Loucy (cell line): ENCODE measurements at regions not wholly inside any gene's neighbourhood (a gene's known extent, or its start where the extent isn't known, plus 50 kb on each side); places are given as distances from the start of the nearest gene placed in this dataset.

Experiments
- CTCF ChIP-seq: fragments of 200-600 bp; sonication (generic); conservative IDR thresholded peaks from 2 replicates; pipeline ENCODE4 v1.5.1; 2014; ENCODE audit warnings: mild to moderate bottlenecking, antibody characterized with exemption, low read length
- EZH2phosphoT487 ChIP-seq: fragments of 200-600 bp; IDR thresholded peaks from 2 replicates; pipeline ENCODE4 v1.6.1; 2018; ENCODE audit warnings: antibody characterized with exemption, mild to moderate bottlenecking, moderate library complexity, borderline replicate concordance

- no peak for TF ChIP-seq EZH2phosphoT487
- no peak for TF ChIP-seq CTCF
These were observed 348.8 kb upstream of the BCHE start for GRCh38 chr3:166186003-166186402.
